RPMI8226 (cell line): ENCODE measurements at regions not wholly inside any gene's neighbourhood (a gene's known extent, or its start where the extent isn't known, plus 50 kb on each side); places are given as distances from the start of the nearest gene placed in this dataset.
A peak's percentile ranks its signal among the peaks of the same experiment; 100 is the strongest.
"Not testable (repeated sequence)": the region's sequence is repeated elsewhere in the genome, so short reads cannot be mapped to it uniquely, and the experiment has no call there.

ENCODE experiments used
- DNase-seq: peaks from one replicate; pipeline ENCODE4 v3.0.0-alpha.2; 2015

DNA sequence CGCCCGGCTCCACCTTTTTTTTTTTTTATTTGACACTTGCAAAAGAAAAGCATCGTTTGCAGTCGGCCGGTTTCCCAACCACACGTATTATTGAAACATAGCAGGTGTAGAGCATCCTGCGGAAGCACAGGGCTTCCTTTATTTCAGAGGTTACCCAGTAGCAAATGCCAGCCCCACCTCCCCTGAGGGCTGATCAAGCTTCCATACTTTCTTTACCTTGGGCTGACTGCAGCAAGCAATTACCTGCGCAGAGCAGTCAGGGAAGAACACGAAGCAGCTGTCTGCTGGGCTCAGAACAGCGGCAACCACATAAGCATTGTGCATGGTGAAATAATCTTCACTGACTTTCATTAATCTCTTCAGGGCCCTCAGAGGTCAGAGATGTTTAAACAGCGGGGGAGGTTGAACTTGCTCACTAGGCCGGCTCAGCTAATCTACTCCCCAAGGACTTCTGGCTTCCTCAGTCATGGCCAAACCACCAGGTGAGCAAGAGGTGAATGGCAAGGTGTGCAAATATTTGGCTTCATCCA is 784.7 kb upstream of the AUTS2 start:
- DNase-seq: peak; percentile 83

DNA sequence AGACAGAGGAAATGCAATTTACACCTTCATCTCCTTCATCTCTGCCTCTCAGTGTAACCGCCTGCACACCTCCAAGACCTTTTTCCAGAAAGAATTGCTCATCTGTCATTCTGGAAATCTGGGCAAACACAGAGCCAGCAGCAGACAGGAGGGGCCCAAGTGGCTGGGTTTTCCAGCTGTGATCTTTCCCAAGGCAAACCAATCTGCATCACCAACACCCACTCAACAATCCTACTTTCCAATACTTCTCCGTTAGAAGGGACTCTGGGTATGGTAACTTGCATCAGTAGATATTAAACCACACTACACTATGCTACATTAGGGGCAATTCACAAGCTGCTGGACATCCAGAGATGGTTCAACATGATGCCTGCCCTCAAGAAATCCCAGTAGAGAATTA is 781.8 kb upstream of the AUTS2 start:
- DNase-seq: no peak

- DNase-seq: no peak
Observed at GRCh38 chr7:68820321-68820720, 778.0 kb upstream of the AUTS2 start.

DNA sequence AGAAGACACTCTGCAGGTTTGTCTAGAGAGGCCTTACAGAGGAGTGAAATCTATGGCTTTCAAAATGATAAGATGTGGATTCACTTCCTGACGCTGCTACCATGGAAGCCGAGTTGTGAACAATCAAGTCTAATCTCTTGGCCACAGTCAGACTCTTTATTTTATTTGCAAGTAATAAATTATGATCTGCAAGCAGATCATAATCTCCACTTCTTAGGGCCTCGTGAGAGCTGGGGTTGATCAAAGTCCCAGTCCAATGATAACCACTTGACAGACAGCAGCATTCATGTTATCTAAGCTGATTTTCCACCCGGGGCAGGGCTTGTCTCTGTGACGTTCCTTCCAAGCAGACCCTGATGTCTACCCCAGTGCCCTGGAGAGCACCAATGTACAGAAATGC is 776.4 kb upstream of the AUTS2 start:
- DNase-seq: no peak

GRCh38 chr7:68823996-68824780 is 774.1 kb upstream of the AUTS2 start:
- DNase-seq: no peak

- DNase-seq: peak; percentile 58
Observed at GRCh38 chr7:68828575-68828974, 769.7 kb upstream of the AUTS2 start.

GRCh38 chr7:68833422-68833821 is 764.9 kb upstream of the AUTS2 start:
- no peak for DNase-seq

DNA sequence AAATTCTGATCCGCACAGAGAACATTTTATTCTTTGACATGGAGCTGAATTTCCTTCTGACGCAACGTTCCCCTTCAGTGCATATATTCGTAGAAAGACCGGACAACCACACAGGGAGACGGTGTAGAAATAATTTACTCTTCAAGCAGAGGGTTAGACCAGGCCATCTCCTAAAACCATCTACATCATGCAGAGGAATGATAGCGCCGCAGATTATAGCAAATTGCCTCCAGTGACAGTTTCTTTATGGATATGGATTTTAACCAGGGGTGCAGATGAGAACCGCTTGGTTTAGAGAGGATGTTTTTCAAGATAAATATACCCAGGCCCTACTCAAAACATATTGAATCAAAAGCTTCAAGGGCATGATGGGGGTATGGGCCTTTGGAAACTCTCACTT is 759.3 kb upstream of the AUTS2 start:
- no peak for DNase-seq

DNA sequence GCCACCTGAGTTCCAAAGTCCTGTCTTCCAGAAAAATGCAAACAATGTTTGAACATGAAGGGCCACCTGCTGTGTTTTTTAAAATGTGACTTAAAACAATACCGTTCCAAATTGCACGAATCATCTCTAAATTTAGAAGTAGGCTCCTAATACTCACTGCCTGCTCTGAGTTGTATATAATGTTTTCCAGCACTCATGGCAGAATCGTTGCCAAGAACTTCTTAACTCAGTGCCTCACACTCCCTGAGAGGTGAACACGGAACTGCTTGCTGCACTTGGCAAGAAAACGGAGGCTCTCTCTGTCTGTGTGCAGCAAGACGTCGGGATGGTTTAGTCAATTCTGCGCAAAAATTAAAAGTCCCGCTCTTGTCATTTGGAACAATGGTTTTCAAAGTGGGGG is 757.3 kb upstream of the AUTS2 start:
- DNase-seq: peak; percentile 59

DNA sequence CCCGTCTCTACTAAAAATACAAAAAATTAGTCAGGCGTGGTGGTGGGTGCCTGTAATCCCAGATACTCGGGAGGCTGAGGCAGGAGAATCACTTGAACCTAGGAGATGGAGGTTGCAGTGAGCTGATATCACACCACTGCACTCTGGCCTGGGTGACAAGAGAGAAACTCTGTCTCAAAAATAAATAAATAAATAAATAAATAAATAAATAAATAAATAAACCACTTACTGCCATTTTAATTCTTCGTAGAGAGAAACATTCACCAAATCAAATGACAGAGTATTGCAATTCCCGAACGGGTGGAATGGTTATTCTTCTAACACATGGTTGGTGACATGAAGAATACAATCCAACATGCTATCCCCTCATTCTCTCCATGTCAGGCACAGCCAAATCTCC is 754.3 kb upstream of the AUTS2 start:
- not testable (repeated sequence) for DNase-seq

GRCh38 chr7:68846811-68847325 is 751.4 kb upstream of the AUTS2 start:
- no peak for DNase-seq

- peak; percentile 56 for DNase-seq
Observed at GRCh38 chr7:68853254-68853653, 745.0 kb upstream of the AUTS2 start.

DNA sequence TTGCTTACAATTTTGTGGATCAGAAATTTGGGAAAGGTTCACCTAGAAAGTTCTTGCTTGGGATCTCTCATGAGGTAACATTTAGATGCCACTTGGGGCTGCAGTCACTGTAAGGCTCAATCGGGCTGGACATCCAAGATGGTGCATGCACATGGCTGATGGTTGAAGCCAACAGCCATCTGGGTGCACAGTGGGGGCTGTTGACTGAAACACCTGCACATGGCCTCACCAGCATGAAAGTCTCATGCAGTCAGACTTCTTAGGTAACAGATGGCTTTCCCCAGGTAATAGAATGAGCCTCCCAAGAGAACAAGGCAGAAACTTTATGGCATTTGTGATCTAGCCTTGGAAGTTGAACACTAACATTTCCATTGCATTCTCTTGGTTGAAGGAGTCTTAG is 740.7 kb upstream of the AUTS2 start:
- no peak for DNase-seq

DNA sequence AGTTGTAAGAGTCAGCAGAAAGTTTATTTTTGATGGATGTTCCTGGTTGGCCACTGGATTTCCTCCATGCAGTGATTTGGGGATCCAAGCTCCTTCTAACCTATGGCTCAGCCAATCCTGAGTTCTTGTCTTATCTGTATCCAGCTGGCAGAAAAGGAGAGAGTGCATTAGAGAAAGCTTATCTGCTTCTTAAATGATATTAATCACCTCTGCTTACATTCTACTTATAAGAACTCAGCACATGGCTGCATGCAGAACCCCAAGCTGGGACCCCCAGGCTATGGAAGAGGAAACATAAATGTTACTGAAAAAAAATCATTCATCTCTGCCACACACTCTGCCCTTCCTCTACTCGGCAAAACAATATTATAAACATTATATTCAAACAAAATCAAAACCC is 739.8 kb upstream of the AUTS2 start:
- DNase-seq: no peak

- no peak for DNase-seq
Observed at GRCh38 chr7:68861171-68861570, 737.1 kb upstream of the AUTS2 start.

- DNase-seq: no peak
Observed at GRCh38 chr7:68862261-68862660, 736.0 kb upstream of the AUTS2 start.

- DNase-seq: peak; percentile 86
Observed at GRCh38 chr7:68862736-68863135, 735.5 kb upstream of the AUTS2 start.

- peak; percentile 36 for DNase-seq
Observed at GRCh38 chr7:68865351-68866199, 732.7 kb upstream of the AUTS2 start.

DNA sequence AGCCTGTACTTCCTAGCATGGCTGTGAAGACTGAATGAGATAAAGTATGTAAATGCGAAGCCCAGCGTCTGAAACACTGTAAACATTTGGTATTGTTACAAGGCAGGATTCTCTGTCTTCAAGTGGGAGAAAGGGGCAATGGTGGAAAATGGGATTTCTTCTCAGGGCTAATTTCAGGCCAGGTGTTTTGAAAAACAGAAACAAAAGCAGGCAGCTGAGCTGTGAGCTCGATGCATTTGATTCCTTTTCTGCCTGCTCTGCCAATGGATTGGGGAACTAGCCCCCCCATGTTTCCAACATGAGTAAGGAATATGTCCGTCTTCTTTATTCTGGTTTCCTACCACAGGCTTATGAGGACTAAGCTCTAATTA is 732.1 kb upstream of the AUTS2 start:
- DNase-seq: no peak

GRCh38 chr7:68866721-68867120 is 731.6 kb upstream of the AUTS2 start:
- not testable (repeated sequence) for DNase-seq

- DNase-seq: no peak
Observed at GRCh38 chr7:68868978-68869377, 729.3 kb upstream of the AUTS2 start.

DNA sequence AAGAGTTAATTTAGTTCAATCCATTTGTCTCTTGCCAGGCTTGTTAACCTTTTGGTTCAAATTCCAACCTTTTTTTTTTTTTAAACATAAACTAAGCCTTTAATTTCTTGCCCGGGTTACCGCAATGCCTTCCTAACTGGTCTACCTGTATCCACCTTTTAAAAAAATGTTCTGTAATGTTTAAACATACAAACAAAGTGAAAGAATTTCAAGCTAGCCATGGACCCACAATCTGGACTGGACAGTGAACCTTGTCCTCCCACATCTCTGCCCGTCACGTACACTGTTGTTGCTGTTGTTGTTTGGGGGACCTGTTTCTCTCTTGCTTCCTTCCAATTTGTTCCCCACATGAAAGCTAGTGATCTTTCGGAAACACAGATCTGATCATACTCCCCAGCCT is 724.7 kb upstream of the AUTS2 start:
- DNase-seq: no peak

DNA sequence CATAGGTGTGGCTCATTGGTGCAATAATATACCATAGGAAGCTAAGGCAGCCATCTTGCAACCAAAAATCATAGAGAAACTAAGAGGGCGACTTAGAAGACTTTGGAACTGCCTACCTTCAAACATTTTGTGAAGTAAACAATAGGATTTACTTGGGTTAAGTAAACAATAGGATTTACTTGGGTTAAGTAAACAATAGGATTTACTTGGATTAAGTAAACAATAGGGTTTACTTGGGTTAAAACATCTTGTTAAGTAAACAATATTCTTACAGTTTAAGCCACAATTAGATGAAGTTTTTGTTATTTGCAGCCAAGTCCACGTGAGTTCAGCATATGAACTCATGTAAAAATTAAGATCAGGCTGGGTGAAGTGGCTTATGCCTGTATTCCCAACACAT is 722.4 kb upstream of the AUTS2 start:
- no peak for DNase-seq

GRCh38 chr7:68887116-68887515 is 711.2 kb upstream of the AUTS2 start:
- DNase-seq: not testable (repeated sequence)
